ENCODE measurements at regions not wholly inside any gene's neighbourhood (a gene's known extent, or its start where the extent isn't known, plus 50 kb on each side); places are given as distances from the start of the nearest gene placed in this dataset.

GRCh38 chr9:13651969-13652663 lies 372.6 kb upstream of the MPDZ start:
- Histone ChIP-seq H3K4me2 (ENCODE audit: low read length) (no peak overlapping the region), H3K27ac (ENCODE audit: low read depth, low read length, poor library complexity, severe bottlenecking) (no peak overlapping the region), H3K79me2 (ENCODE audit: insufficient read depth, low read depth, low read length) (no peaks in the 10 kb centered on the region), H3K4me1 (ENCODE audit: insufficient read depth, low read length, poor library complexity, severe bottlenecking) (no peaks in the 10 kb centered on the region), H2AFZ (ENCODE audit: low read length) (no peak overlapping the region), H3K36me3 (ENCODE audit: insufficient read depth, low read length) (no peaks in the 10 kb centered on the region), H3K4me3 (ENCODE audit: low read depth, low read length, poor library complexity, severe bottlenecking) (no peak overlapping the region), H3K9me3 (ENCODE audit: low read length) (no peaks in the 10 kb centered on the region), H3K9me2 (ENCODE audit: insufficient read depth, low read length) (no peaks in the 10 kb centered on the region), H4K20me1 (ENCODE audit: insufficient read depth, low read length) (no peaks in the 10 kb centered on the region)
- ChIA-PET CTCF (ENCODE audit: unreplicated experiment) (no interaction called here), POLR2A (no interaction called here)
- intact Hi-C loops (cut with micrococcal nuclease; ENCODE audit: unreplicated experiment): no loop called here
- no TSS peak for BruUV-seq (replicated peaks)
- DNase-seq (ENCODE audit: low spot score): no peak
- no peak for TF ChIP-seq CTCF (conservative IDR thresholded peaks at IDR 0.05; ENCODE audit: low read length)
- TF ChIP-seq EZH2phosphoT487 (IDR thresholded peaks at IDR 0.05; ENCODE audit: borderline replicate concordance, low read depth, low read length): no peak

- no peaks in the 10 kb centered on the region for H3K36me3 ChIP-seq (ENCODE audit: insufficient read depth, low read length)
- H3K79me2 ChIP-seq (ENCODE audit: insufficient read depth, low read depth, low read length): no peaks in the 10 kb centered on the region
- ChIA-PET CTCF (ENCODE audit: unreplicated experiment) (no interaction called here), POLR2A (no interaction called here)
- no peak overlapping the region for H3K4me2 ChIP-seq (ENCODE audit: low read length)
- BruUV-seq (replicated peaks): no TSS peak
- H3K4me3 ChIP-seq (ENCODE audit: low read depth, low read length, poor library complexity, severe bottlenecking): no peak overlapping the region
- no peak overlapping the region for H3K27ac ChIP-seq (ENCODE audit: low read depth, low read length, poor library complexity, severe bottlenecking)
- H3K9me3 ChIP-seq (ENCODE audit: low read length): no peaks in the 10 kb centered on the region
- H3K4me1 ChIP-seq (ENCODE audit: insufficient read depth, low read length, poor library complexity, severe bottlenecking): no peaks in the 10 kb centered on the region
- no peaks in the 10 kb centered on the region for H3K9me2 ChIP-seq (ENCODE audit: insufficient read depth, low read length)
- no peak overlapping the region for H2AFZ ChIP-seq (ENCODE audit: low read length)
- no peaks in the 10 kb centered on the region for H4K20me1 ChIP-seq (ENCODE audit: insufficient read depth, low read length)
- intact Hi-C loops (cut with micrococcal nuclease; ENCODE audit: unreplicated experiment): no loop called here
- DNase-seq (ENCODE audit: low spot score): no peak
- TF ChIP-seq CTCF (conservative IDR thresholded peaks at IDR 0.05; ENCODE audit: low read length) (no peak), EZH2phosphoT487 (IDR thresholded peaks at IDR 0.05; ENCODE audit: borderline replicate concordance, low read depth, low read length) (no peak)
Observed at GRCh38 chr9:13651526-13651925, 372.0 kb upstream of the MPDZ start.

GRCh38 chr9:13648676-13649075 lies 369.2 kb upstream of the MPDZ start:
- Histone ChIP-seq H3K4me1 (ENCODE audit: insufficient read depth, low read length, poor library complexity, severe bottlenecking) (no peaks in the 10 kb centered on the region), H3K4me2 (ENCODE audit: low read length) (no peak overlapping the region), H3K4me3 (ENCODE audit: low read depth, low read length, poor library complexity, severe bottlenecking) (no peak overlapping the region), H4K20me1 (ENCODE audit: insufficient read depth, low read length) (no peaks in the 10 kb centered on the region), H3K36me3 (ENCODE audit: insufficient read depth, low read length) (no peaks in the 10 kb centered on the region), H2AFZ (ENCODE audit: low read length) (no peak overlapping the region), H3K79me2 (ENCODE audit: insufficient read depth, low read depth, low read length) (no peaks in the 10 kb centered on the region), H3K9me3 (ENCODE audit: low read length) (no peaks in the 10 kb centered on the region), H3K27ac (ENCODE audit: low read depth, low read length, poor library complexity, severe bottlenecking) (no peak overlapping the region), H3K9me2 (ENCODE audit: insufficient read depth, low read length) (no peaks in the 10 kb centered on the region)
- DNase-seq (ENCODE audit: low spot score): no peak
- no peak for TF ChIP-seq EZH2phosphoT487 (IDR thresholded peaks at IDR 0.05; ENCODE audit: borderline replicate concordance, low read depth, low read length)
- TF ChIP-seq CTCF (conservative IDR thresholded peaks at IDR 0.05; ENCODE audit: low read length): no peak
- intact Hi-C loops (cut with micrococcal nuclease; ENCODE audit: unreplicated experiment): no loop called here
- POLR2A ChIA-PET: no interaction called here
- CTCF ChIA-PET (ENCODE audit: unreplicated experiment): no interaction called here
- no TSS peak for BruUV-seq (replicated peaks)

All from OCI-LY7 (cell line).